ENCODE measurements at regions not wholly inside any gene's neighbourhood (a gene's known extent, or its start where the extent isn't known, plus 50 kb on each side); places are given as distances from the start of the nearest gene placed in this dataset.

GRCh38 chr7:91412298-91412697 lies 148.1 kb downstream of the FZD1 start:
- Histone ChIP-seq H3K4me2 (ENCODE audit: low read depth, low read length, poor library complexity, severe bottlenecking) (no peak overlapping the region), H3K4me1 (ENCODE audit: low read length) (peaks cover 30% of the 10 kb centered on the region)

GRCh38 chr7:91414734-91415133 lies 150.5 kb downstream of the FZD1 start:
- no peak overlapping the region for H2AFZ ChIP-seq (ENCODE audit: low read length)
- H3K27ac ChIP-seq (ENCODE audit: low read length), result no peak overlapping the region
- no peaks in the 10 kb centered on the region for H3K9me2 ChIP-seq (replicated peaks; ENCODE audit: insufficient read depth, low read length)
- H3K79me2 ChIP-seq (ENCODE audit: low read length), result no peaks in the 10 kb centered on the region
- no peaks in the 10 kb centered on the region for H3K27me3 ChIP-seq (ENCODE audit: low read length)
- H3K36me3 ChIP-seq (ENCODE audit: insufficient read depth, low read length), result no peaks in the 10 kb centered on the region
- no peak overlapping the region for H3K9ac ChIP-seq (ENCODE audit: low read length)
- H4K20me1 ChIP-seq (ENCODE audit: insufficient read depth, low read depth, low read length), result no peaks in the 10 kb centered on the region
- H3K4me2 ChIP-seq (ENCODE audit: low read depth, low read length, poor library complexity, severe bottlenecking), result no peak overlapping the region
- no peak for DNase-seq
- H3K4me1 ChIP-seq (ENCODE audit: low read length), result peaks cover 30% of the 10 kb centered on the region
- H3K4me3 ChIP-seq (ENCODE audit: low read length), result no peak overlapping the region
- H3K9me3 ChIP-seq (ENCODE audit: low read length), result no peaks in the 10 kb centered on the region

More at GRCh38 chr7:91412298-91412697, 148.1 kb downstream of the FZD1 start:
- Histone ChIP-seq H3K27me3 (ENCODE audit: low read length) (no peaks in the 10 kb centered on the region), H3K9me2 (replicated peaks; ENCODE audit: insufficient read depth, low read length) (no peaks in the 10 kb centered on the region), H3K9ac (ENCODE audit: low read length) (no peak overlapping the region), H3K36me3 (ENCODE audit: insufficient read depth, low read length) (no peaks in the 10 kb centered on the region), H3K79me2 (ENCODE audit: low read length) (no peaks in the 10 kb centered on the region), H3K9me3 (ENCODE audit: low read length) (no peaks in the 10 kb centered on the region), H3K27ac (ENCODE audit: low read length) (no peak overlapping the region), H2AFZ (ENCODE audit: low read length) (no peak overlapping the region), H4K20me1 (ENCODE audit: insufficient read depth, low read depth, low read length) (no peaks in the 10 kb centered on the region), H3K4me3 (ENCODE audit: low read length) (no peak overlapping the region)
- DNase-seq, result no peak

DNA sequence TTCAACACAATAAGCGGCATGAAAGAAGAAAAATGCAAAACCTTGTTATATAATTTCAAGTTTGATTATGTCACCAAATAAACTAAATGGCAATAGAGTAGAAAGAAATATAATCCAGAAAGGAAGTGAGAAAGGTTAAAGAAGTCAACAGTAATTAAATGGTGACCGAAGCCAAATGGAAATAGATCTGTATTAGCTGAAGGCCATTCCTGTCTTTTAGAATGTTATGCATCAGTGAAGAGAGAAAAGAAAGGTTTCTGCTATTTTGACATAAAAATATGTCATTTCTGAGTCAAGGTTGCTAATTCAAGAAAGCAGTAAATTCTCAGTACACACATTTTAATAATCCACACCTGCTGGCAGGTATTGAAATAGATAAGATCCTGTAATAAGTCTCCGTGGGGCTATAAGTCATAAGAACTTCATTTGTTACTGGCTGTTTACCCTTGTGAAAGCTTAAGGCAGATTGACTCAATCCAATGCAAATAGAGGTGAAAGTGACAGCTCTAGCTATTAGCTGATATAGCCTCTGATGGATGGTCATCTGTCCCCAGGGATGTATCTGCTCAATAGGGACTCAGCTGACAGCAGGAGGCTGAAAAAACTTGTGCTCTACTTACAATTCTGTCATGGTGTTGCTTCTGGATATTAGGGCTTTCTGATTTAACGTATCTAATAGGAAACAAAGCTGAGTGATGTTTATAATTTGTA lies 152.1 kb downstream of the FZD1 start:
- H2AFZ ChIP-seq (ENCODE audit: low read length), result no peak overlapping the region
- no peak overlapping the region for H3K27ac ChIP-seq (ENCODE audit: low read length)
- H3K9me2 ChIP-seq (replicated peaks; ENCODE audit: insufficient read depth, low read length), result no peaks in the 10 kb centered on the region
- H3K9me3 ChIP-seq (ENCODE audit: low read length), result no peaks in the 10 kb centered on the region
- no peak overlapping the region for H3K4me3 ChIP-seq (ENCODE audit: low read length)
- DNase-seq, result peak; percentile 51
- H3K79me2 ChIP-seq (ENCODE audit: low read length), result no peaks in the 10 kb centered on the region
- no peaks in the 10 kb centered on the region for H4K20me1 ChIP-seq (ENCODE audit: insufficient read depth, low read depth, low read length)
- H3K4me2 ChIP-seq (ENCODE audit: low read depth, low read length, poor library complexity, severe bottlenecking), result peak overlapping the region; percentile 7
- H3K36me3 ChIP-seq (ENCODE audit: insufficient read depth, low read length), result no peaks in the 10 kb centered on the region
- peaks cover 14% of the 10 kb centered on the region for H3K4me1 ChIP-seq (ENCODE audit: low read length)
- no peaks in the 10 kb centered on the region for H3K27me3 ChIP-seq (ENCODE audit: low read length)
- H3K9ac ChIP-seq (ENCODE audit: low read length), result no peak overlapping the region

DNA sequence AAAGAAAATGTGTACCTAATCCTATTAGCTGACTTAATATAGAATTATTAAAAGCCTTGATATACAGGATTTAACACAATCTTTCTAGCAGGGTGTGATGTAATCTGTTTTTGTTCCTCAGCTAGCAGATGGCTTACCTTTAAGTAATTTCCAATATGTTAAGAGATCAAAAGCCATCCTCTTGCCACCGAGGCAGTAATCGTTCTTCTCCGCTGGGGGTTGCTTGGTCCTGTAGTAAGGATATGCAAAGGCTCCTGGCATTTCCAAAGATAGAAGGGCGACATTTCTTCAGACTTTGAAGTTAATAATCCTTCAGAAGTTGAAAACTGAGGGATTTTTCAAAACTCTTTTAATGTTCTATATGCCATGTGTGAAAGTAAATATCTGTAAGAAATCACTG lies 156.4 kb downstream of the FZD1 start:
- no peaks in the 10 kb centered on the region for H3K36me3 ChIP-seq (ENCODE audit: insufficient read depth, low read length)
- no peaks in the 10 kb centered on the region for H3K9me2 ChIP-seq (replicated peaks; ENCODE audit: insufficient read depth, low read length)
- H3K27me3 ChIP-seq (ENCODE audit: low read length), result no peaks in the 10 kb centered on the region
- no peak overlapping the region for H3K27ac ChIP-seq (ENCODE audit: low read length)
- DNase-seq, result no peak
- no peaks in the 10 kb centered on the region for H3K9me3 ChIP-seq (ENCODE audit: low read length)
- no peaks in the 10 kb centered on the region for H4K20me1 ChIP-seq (ENCODE audit: insufficient read depth, low read depth, low read length)
- no peak overlapping the region for H3K4me3 ChIP-seq (ENCODE audit: low read length)
- H2AFZ ChIP-seq (ENCODE audit: low read length), result no peak overlapping the region
- H3K9ac ChIP-seq (ENCODE audit: low read length), result no peak overlapping the region
- peaks cover 35% of the 10 kb centered on the region for H3K4me1 ChIP-seq (ENCODE audit: low read length)
- H3K4me2 ChIP-seq (ENCODE audit: low read depth, low read length, poor library complexity, severe bottlenecking), result no peak overlapping the region
- H3K79me2 ChIP-seq (ENCODE audit: low read length), result no peaks in the 10 kb centered on the region

DNA sequence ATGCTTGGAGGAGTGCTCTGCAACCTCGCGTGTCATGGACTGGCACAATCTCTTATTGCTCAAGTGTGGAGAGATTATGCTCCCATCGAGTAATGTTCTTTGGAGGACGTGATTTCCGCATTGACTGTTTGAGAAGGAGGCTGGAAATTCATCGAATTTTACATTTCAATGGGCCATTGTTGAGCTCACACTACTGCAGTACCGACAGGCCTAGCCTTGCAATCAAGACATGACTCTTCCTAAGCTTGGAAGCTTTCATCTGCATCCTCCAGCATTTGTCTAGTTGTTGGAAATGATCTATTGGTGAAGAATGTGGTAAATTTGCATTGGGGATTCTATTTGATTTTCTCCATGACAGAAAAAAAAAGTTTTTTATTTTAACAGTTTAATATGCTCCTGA lies 156.8 kb downstream of the FZD1 start:
- Histone ChIP-seq H3K79me2 (ENCODE audit: low read length) (no peaks in the 10 kb centered on the region), H3K27ac (ENCODE audit: low read length) (no peak overlapping the region), H3K9me3 (ENCODE audit: low read length) (no peaks in the 10 kb centered on the region), H3K9ac (ENCODE audit: low read length) (no peak overlapping the region), H2AFZ (ENCODE audit: low read length) (no peak overlapping the region), H3K4me2 (ENCODE audit: low read depth, low read length, poor library complexity, severe bottlenecking) (no peak overlapping the region), H3K36me3 (ENCODE audit: insufficient read depth, low read length) (no peaks in the 10 kb centered on the region), H3K4me1 (ENCODE audit: low read length) (peaks cover 32% of the 10 kb centered on the region), H3K9me2 (replicated peaks; ENCODE audit: insufficient read depth, low read length) (no peaks in the 10 kb centered on the region), H3K4me3 (ENCODE audit: low read length) (no peak overlapping the region), H4K20me1 (ENCODE audit: insufficient read depth, low read depth, low read length) (no peaks in the 10 kb centered on the region), H3K27me3 (ENCODE audit: low read length) (no peaks in the 10 kb centered on the region)
- no peak for DNase-seq

- peak overlapping the region; percentile 68 for H2AFZ ChIP-seq (ENCODE audit: low read length)
- no peaks in the 10 kb centered on the region for H3K9me3 ChIP-seq (ENCODE audit: low read length)
- H3K36me3 ChIP-seq (ENCODE audit: insufficient read depth, low read length), result no peaks in the 10 kb centered on the region
- DNase-seq, result peak; percentile 70
- H3K9me2 ChIP-seq (replicated peaks; ENCODE audit: insufficient read depth, low read length), result no peaks in the 10 kb centered on the region
- no peaks in the 10 kb centered on the region for H3K27me3 ChIP-seq (ENCODE audit: low read length)
- H3K27ac ChIP-seq (ENCODE audit: low read length), result peak overlapping the region; percentile 22; the same call in 1 of the 2 replicates
- peak overlapping the region; percentile 58 for H3K4me2 ChIP-seq (ENCODE audit: low read depth, low read length, poor library complexity, severe bottlenecking)
- H3K9ac ChIP-seq (ENCODE audit: low read length), result 0 out of 2 replicates have a peak overlapping the region, but pooled peaks have one; percentile 12
- H3K4me3 ChIP-seq (ENCODE audit: low read length), result peak overlapping the region; percentile 14; the same call in 1 of the 2 replicates
- H4K20me1 ChIP-seq (ENCODE audit: insufficient read depth, low read depth, low read length), result no peaks in the 10 kb centered on the region
- H3K79me2 ChIP-seq (ENCODE audit: low read length), result no peaks in the 10 kb centered on the region
- H3K4me1 ChIP-seq (ENCODE audit: low read length), result peaks cover 21% of the 10 kb centered on the region
Observed at GRCh38 chr7:91424371-91424770, 160.1 kb downstream of the FZD1 start.

DNA sequence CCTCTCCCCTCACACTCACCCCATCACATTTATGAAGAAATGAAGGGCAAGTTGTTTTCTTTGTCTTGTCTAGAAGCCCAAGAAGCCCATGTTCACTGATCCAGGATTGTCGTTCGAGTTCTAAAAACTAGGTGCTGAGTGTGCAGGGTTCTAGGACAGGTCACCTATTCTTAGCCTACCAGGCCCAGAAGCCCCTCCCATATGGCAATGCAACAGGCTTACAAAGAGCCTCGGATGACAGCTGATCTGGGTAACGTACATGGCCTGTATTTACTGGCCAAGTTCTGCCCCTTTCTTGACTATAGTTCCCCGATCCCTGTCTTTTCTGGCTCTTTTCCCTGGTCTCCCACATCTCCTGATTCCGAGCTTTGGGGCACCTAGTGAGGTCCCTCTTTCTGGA lies 160.9 kb downstream of the FZD1 start:
- Histone ChIP-seq H4K20me1 (ENCODE audit: insufficient read depth, low read depth, low read length) (no peaks in the 10 kb centered on the region), H3K4me3 (ENCODE audit: low read length) (no peak overlapping the region), H3K36me3 (ENCODE audit: insufficient read depth, low read length) (no peaks in the 10 kb centered on the region), H3K9me3 (ENCODE audit: low read length) (no peaks in the 10 kb centered on the region), H3K79me2 (ENCODE audit: low read length) (no peaks in the 10 kb centered on the region), H3K4me2 (ENCODE audit: low read depth, low read length, poor library complexity, severe bottlenecking) (no peak overlapping the region), H2AFZ (ENCODE audit: low read length) (no peak overlapping the region), H3K27ac (ENCODE audit: low read length) (no peak overlapping the region), H3K9me2 (replicated peaks; ENCODE audit: insufficient read depth, low read length) (no peaks in the 10 kb centered on the region), H3K27me3 (ENCODE audit: low read length) (no peaks in the 10 kb centered on the region), H3K4me1 (ENCODE audit: low read length) (peaks cover 21% of the 10 kb centered on the region), H3K9ac (ENCODE audit: low read length) (no peak overlapping the region)
- DNase-seq, result no peak

DNA sequence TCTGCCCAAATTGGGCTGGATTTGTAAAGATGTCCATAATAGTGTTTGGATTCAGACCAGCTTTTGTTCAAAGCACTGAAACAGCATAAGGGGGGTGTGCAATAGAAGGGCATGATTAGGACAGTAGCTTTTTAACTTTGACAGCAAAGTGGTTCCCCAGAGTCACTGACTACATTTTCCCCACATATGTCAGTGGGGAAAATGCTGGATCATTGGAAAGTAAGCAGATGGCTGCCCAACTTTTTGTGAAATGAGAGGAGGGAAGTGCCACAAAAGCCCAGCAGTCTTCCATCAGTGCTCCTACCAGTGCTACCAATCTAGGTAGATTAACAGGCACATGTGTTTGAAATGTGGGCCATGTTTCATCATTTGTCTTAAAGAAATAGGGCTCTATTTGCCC lies 162.8 kb downstream of the FZD1 start:
- H3K4me1 ChIP-seq (ENCODE audit: low read length), result peaks cover 21% of the 10 kb centered on the region
- H3K36me3 ChIP-seq (ENCODE audit: insufficient read depth, low read length), result no peaks in the 10 kb centered on the region
- no peak for DNase-seq
- H3K4me3 ChIP-seq (ENCODE audit: low read length), result no peak overlapping the region
- no peaks in the 10 kb centered on the region for H3K79me2 ChIP-seq (ENCODE audit: low read length)
- no peak overlapping the region for H3K4me2 ChIP-seq (ENCODE audit: low read depth, low read length, poor library complexity, severe bottlenecking)
- no peak overlapping the region for H3K27ac ChIP-seq (ENCODE audit: low read length)
- H4K20me1 ChIP-seq (ENCODE audit: insufficient read depth, low read depth, low read length), result no peaks in the 10 kb centered on the region
- no peak overlapping the region for H2AFZ ChIP-seq (ENCODE audit: low read length)
- H3K9me2 ChIP-seq (replicated peaks; ENCODE audit: insufficient read depth, low read length), result no peaks in the 10 kb centered on the region
- H3K27me3 ChIP-seq (ENCODE audit: low read length), result no peaks in the 10 kb centered on the region
- no peak overlapping the region for H3K9ac ChIP-seq (ENCODE audit: low read length)
- H3K9me3 ChIP-seq (ENCODE audit: low read length), result no peaks in the 10 kb centered on the region
